ENCODE measurements at regions not wholly inside any gene's neighbourhood (a gene's known extent, or its start where the extent isn't known, plus 50 kb on each side); places are given as distances from the start of the nearest gene placed in this dataset.

- TF ChIP-seq CTCF (IDR thresholded peaks at IDR 0.05) (no peak), POLR2A (IDR thresholded peaks at IDR 0.05) (no peak), POLR2AphosphoS5 (IDR thresholded peaks at IDR 0.05) (no peak)
Observed at GRCh38 chr2:180599804-180600203, 380.6 kb upstream of the UBE2E3 start.
